K562 (cell line): ENCODE measurements at regions not wholly inside any gene's neighbourhood (a gene's known extent, or its start where the extent isn't known, plus 50 kb on each side); places are given as distances from the start of the nearest gene placed in this dataset.

Experiments
- ATAC-seq: fragments of 200-7000 bp; cut with Tn5 transposase; 3 replicates; pipeline ENCODE4 v1.9.1; 2020; ENCODE audit warnings: moderate library complexity
- BruUV-seq: library from RNA; stranded (reverse); fragments of 400-500 nt; replicated peaks from 2 replicates; lab custom pipeline; 2021; lab: Mats Ljungman, UMichigan
- CTCF ChIA-PET: fragments of 300-600 bp; formaldehyde crosslinking; extraction: SDS; loops from one replicate; lab custom pipeline; 2021; ENCODE audit warnings: low intra/inter-chr PET ratio; lab: Yijun Ruan, JAX
- POLR2A ChIA-PET: fragments of 300-600, 350-650 bp; sonication (Branson Sonifier 250); formaldehyde crosslinking; extraction: SDS; loops from one replicate; lab custom pipeline; 2021; ENCODE audit warnings: antibody characterized with exemption, inconsistent platforms; lab: Yijun Ruan, JAX
- DNase-seq, 4 experiments: peaks; one replicate each; pipeline versions ENCODE4 v3.0.0 to v3.0.0-alpha.2; 2011 to 2018; ENCODE audit warnings: low spot score in 3 of 4, mixed read lengths in 3 of 4; ENCODE audit errors: extremely low read depth in 1 of 4
- FAIRE-seq: peaks from 2 replicates; lab custom pipeline; 2011; peaks lifted over from hg19 to GRCh38; lab: Jason Lieb, UNC
- H2AFZ ChIP-seq: 2 replicates; pipeline ENCODE4 v1.6.0; 2011; ENCODE audit warnings: low read depth, low read length, control low read depth, inconsistent platforms
- H3K27ac ChIP-seq: fragments of 200-600 bp; 3 replicates; pipeline ENCODE4 v1.8.0; 2011; ENCODE audit warnings: low read depth, mild to moderate bottlenecking, control low read depth, inconsistent platforms, low read length, moderate library complexity, mixed read lengths; ENCODE audit errors: extremely low read depth
- H3K27me3 ChIP-seq, 2 experiments: fragments of 300-600 bp in 1 of 2; 2 replicates in 1 of 2; 3 replicates in 1 of 2; pipeline versions ENCODE4 v1.6.0 to v1.8.0; 2011; ENCODE audit warnings: inconsistent platforms in 2 of 2, low read length in 2 of 2, mild to moderate bottlenecking in 1 of 2, mixed read lengths in 1 of 2, moderate library complexity in 1 of 2; ENCODE audit not compliant: control insufficient read depth in 2 of 2, insufficient read depth in 2 of 2
- H3K36me3 ChIP-seq: fragments of 300-600 bp; 3 replicates; pipeline ENCODE4 v1.8.0; 2011; ENCODE audit warnings: mild to moderate bottlenecking, low read length, inconsistent platforms; ENCODE audit not compliant: control insufficient read depth, insufficient read depth
- H3K4me1 ChIP-seq, 2 experiments: fragments of 200-600 bp in 1 of 2; replicated peaks in 1 of 2; 2 replicates in 1 of 2; 3 replicates in 1 of 2; pipeline versions ENCODE4 v1.5.1 to v1.8.0; 2011; ENCODE audit warnings: inconsistent platforms in 2 of 2, low read length in 2 of 2, mild to moderate bottlenecking in 1 of 2, mixed read lengths in 1 of 2, moderate library complexity in 1 of 2; ENCODE audit not compliant: control insufficient read depth in 2 of 2, insufficient read depth in 2 of 2
- H3K4me2 ChIP-seq: 2 replicates; pipeline ENCODE4 v1.6.1; 2011; ENCODE audit warnings: low read length, control low read depth, inconsistent platforms, mixed read lengths; ENCODE audit not compliant: insufficient read depth
- H3K4me3 ChIP-seq: fragments of 200-600 bp; sonication (generic), shearing (Covaris generic); 2 replicates; pipeline ENCODE4 v1.5.1; 2016; ENCODE audit warnings: control low read depth, inconsistent platforms
- H3K79me2 ChIP-seq: fragments of 200-600 bp; 3 replicates; pipeline ENCODE4 v1.8.0; 2011; ENCODE audit warnings: low read length, inconsistent platforms; ENCODE audit not compliant: control insufficient read depth, insufficient read depth
- H3K9ac ChIP-seq, 2 experiments: 2 replicates each; pipeline versions ENCODE4 v1.6.0 to v1.6.1; 2011; ENCODE audit warnings: low read depth in 2 of 2, low read length in 2 of 2, control low read depth in 1 of 2, inconsistent platforms in 1 of 2, mild to moderate bottlenecking in 1 of 2, mixed read lengths in 1 of 2; ENCODE audit not compliant: insufficient read depth in 1 of 2
- H3K9me1 ChIP-seq: one replicate; pipeline ENCODE4 v1.6.0; 2011; ENCODE audit warnings: inconsistent platforms, mild to moderate bottlenecking, low read length, moderate library complexity; ENCODE audit not compliant: control insufficient read depth, insufficient read depth
- H3K9me3 ChIP-seq: replicated peaks from 2 replicates; pipeline ENCODE4 v1.5.1; 2011; ENCODE audit warnings: low read depth, low read length, inconsistent platforms; ENCODE audit not compliant: control insufficient read depth, insufficient read depth
- H4K20me1 ChIP-seq: replicated peaks from 2 replicates; pipeline ENCODE4 v1.6.1; 2011; ENCODE audit warnings: low read length, inconsistent platforms, mixed read lengths; ENCODE audit not compliant: control insufficient read depth, insufficient read depth
- ATF4 ChIP-seq: fragments of 450-650 bp; formaldehyde crosslinking; IDR thresholded peaks from 2 replicates; pipeline ENCODE4 v1.4.0; 2022; ENCODE audit warnings: mild to moderate bottlenecking, moderate library complexity
- CLOCK ChIP-seq: fragments of 250-450 bp; sonication (Bioruptor Pico); IDR thresholded peaks from 2 replicates; pipeline ENCODE4 v1.4.0; 2020; ENCODE audit warnings: mild to moderate bottlenecking, moderate library complexity, borderline replicate concordance
- DNMT1 ChIP-seq: fragments of 450-650 bp; IDR thresholded peaks from 2 replicates; pipeline ENCODE4 v1.6.1; 2016; ENCODE audit warnings: antibody characterized with exemption, mild to moderate bottlenecking
- ETV6 ChIP-seq, 3 experiments: fragments of 150-350 bp in 1 of 3; sonication (generic) in 1 of 3; formaldehyde crosslinking in 1 of 3; IDR thresholded peaks; 2 replicates each; pipeline versions ENCODE4 v1.6.1 to v1.8.0; 2014 to 2022; ENCODE audit warnings: borderline replicate concordance in 2 of 3, low read depth in 2 of 3, antibody characterized with exemption in 1 of 3, low read length in 1 of 3, mild to moderate bottlenecking in 1 of 3, missing genetic modification reagents in 1 of 3
- HBP1 ChIP-seq: fragments of 450-650 bp; formaldehyde crosslinking; IDR thresholded peaks from 2 replicates; pipeline ENCODE4 v1.4.0; 2022; ENCODE audit warnings: missing genetic modification characterization
- HNRNPL ChIP-seq: fragments of 200-400 bp; formaldehyde crosslinking; IDR thresholded peaks from 2 replicates; pipeline ENCODE4 v1.6.1; 2017; ENCODE audit warnings: low read depth, mild to moderate bottlenecking, low read length
- NBN ChIP-seq: fragments of 450-650 bp; IDR thresholded peaks from 2 replicates; pipeline ENCODE4 v1.6.1; 2016; ENCODE audit warnings: low read depth, mild to moderate bottlenecking
- NFYB ChIP-seq: IDR thresholded peaks from 2 replicates; pipeline ENCODE4 v1.6.1; 2011; ENCODE audit warnings: mild to moderate bottlenecking, moderate library complexity; ENCODE audit not compliant: insufficient read length; ENCODE audit errors: extremely low read depth
- PKNOX1 ChIP-seq: fragments of 450-650 bp; IDR thresholded peaks from 2 replicates; pipeline ENCODE4 v1.6.1; 2016
- RHOXF2B ChIP-seq: fragments of 250-450 bp; sonication (Bioruptor Pico); conservative IDR thresholded peaks from 2 replicates; pipeline ENCODE4 v1.5.1; 2021
- ZNF316 ChIP-seq: fragments of 450-650 bp; IDR thresholded peaks from 2 replicates; pipeline ENCODE4 v1.6.1; 2016
- ZNF41 ChIP-seq: fragments of 250-450 bp; sonication (Bioruptor Pico); conservative IDR thresholded peaks from 2 replicates; pipeline ENCODE4 v1.4.0; 2020; ENCODE audit warnings: mild to moderate bottlenecking
- ZNF77 ChIP-seq: fragments of 250-450 bp; sonication (Bioruptor Pico); IDR thresholded peaks from 2 replicates; pipeline ENCODE4 v1.5.0; 2020
- WGBS: fragments of 100-300 bp; shearing (Covaris generic); methylation state at CpG from one replicate; pipeline ENCODE4 v1.1.6; 2016; ENCODE audit warnings: low coverage, mixed read lengths; ENCODE audit not compliant: insufficient coverage; ENCODE audit errors: missing lambda C conversion rate; 5-methylcytosine and 5-hydroxymethylcytosine counted together
- in situ Hi-C: fragments of 300-500 bp; cut with MboI; formaldehyde crosslinking; loops from 4 replicates; pipeline ENCODE4 v1.15.0; 2018; ENCODE audit warnings: inconsistent platforms, mixed read lengths
- intact Hi-C: fragments of 100-400 bp; cut with micrococcal nuclease; formaldehyde crosslinking; loops from 2 replicates; pipeline ENCODE4 v1.14.2; 2022

GRCh38 chr20:4086771-4087687 lies 61.6 kb upstream of the SMOX start (continued):
- no peak for TF ChIP-seq RHOXF2B (CRISPR knock-in tag)
- TF ChIP-seq PKNOX1, result 0 out of 2 replicates have a peak, but pooled peaks have one; percentile 28
- no peak for TF ChIP-seq DNMT1
- TF ChIP-seq ZNF316, result no peak
- TF ChIP-seq ATF4 (CRISPR knock-in tag), result no peak

GRCh38 chr20:4084721-4085120 lies 63.9 kb upstream of the SMOX start:
- FAIRE-seq, result no peak
- intact Hi-C loops (loop anchor here (1.0 to 2.0 kb wide), 2 partner anchors 10 to 70 kb away; partner anchors contain the start of gene RNF24), in situ Hi-C loops (no loop called here)
- 49% methylated on average over 4 of the region's 4 CpGs for WGBS
- no peak for ATAC-seq
- no peak overlapping the region for H3K4me3 ChIP-seq
- no peak overlapping the region for H3K27ac ChIP-seq
- H3K9me1 ChIP-seq, result no peaks in the 10 kb centered on the region
- ChIA-PET POLR2A (interaction anchor here (0.9 to 1.9 kb wide), 4 partner anchors 10 to 217 kb away, joined by 3 to 5 read pairs (median 4); no protein-coding TSS in a partner anchor), CTCF (interaction anchor here (0.5 to 0.8 kb wide), 2 partner anchors 71 to 116 kb away, joined by 4 to 7 read pairs; no protein-coding TSS in a partner anchor)
- no peaks in the 10 kb centered on the region for H3K27me3 ChIP-seq
- H2AFZ ChIP-seq, result no peak overlapping the region
- BruUV-seq, result no TSS peak
- 0 out of 3 replicates have a peak, but pooled peaks cover 8% of the 10 kb centered on the region for H3K79me2 ChIP-seq
- H3K4me2 ChIP-seq, result peak overlapping the region; percentile 69; the same call in 1 of the 2 replicates
- DNase-seq, result no peak
- H3K36me3 ChIP-seq, result no peaks in the 10 kb centered on the region
- H4K20me1 ChIP-seq, result no peaks in the 10 kb centered on the region
- H3K4me1 ChIP-seq, result peaks cover 24 to 44% of the 10 kb centered on the region in 2 experiments
- H3K9me3 ChIP-seq, result no peaks in the 10 kb centered on the region
- H3K9ac ChIP-seq, result no peak overlapping the region
- TF ChIP-seq ETV6 (IDR thresholded peaks at IDR 0.05; ENCODE audit: borderline replicate concordance in 1 of 2, low read depth in 2 of 2, low read length in 1 of 2), result no peak
- TF ChIP-seq ETV6 (CRISPR knock-in tag; IDR thresholded peaks at IDR 0.05; ENCODE audit: borderline replicate concordance), result no peak
- TF ChIP-seq NFYB, result peak; percentile 14
- TF ChIP-seq ZNF77 (CRISPR knock-in tag), result no peak
- no peak for TF ChIP-seq ZNF41 (CRISPR knock-in tag)
- TF ChIP-seq NBN, result no peak
- no peak for TF ChIP-seq HNRNPL
- TF ChIP-seq HBP1, result no peak
- TF ChIP-seq CLOCK (CRISPR knock-in tag), result no peak
